IMR-90 (cell line): ENCODE measurements at regions not wholly inside any gene's neighbourhood (a gene's known extent, or its start where the extent isn't known, plus 50 kb on each side); places are given as distances from the start of the nearest gene placed in this dataset.

Experiments used
- ATAC-seq: fragments of 200-7000 bp; cut with Tn5 transposase; 2 replicates; pipeline ENCODE4 v1.9.1; 2020; ENCODE audit warnings: low read depth, mild to moderate bottlenecking, moderate library complexity
- BruUV-seq: library from RNA; stranded (reverse); fragments of 400-500 nt; replicated peaks from 2 replicates; lab custom pipeline; 2021; lab: Mats Ljungman, UMichigan
- CTCF ChIA-PET: fragments of 300-600 bp; formaldehyde crosslinking; extraction: SDS; loops from one replicate; lab custom pipeline; 2021; ENCODE audit warnings: antibody characterized with exemption; lab: Yijun Ruan, JAX
- POLR2A ChIA-PET: fragments of 300-600 bp; sonication (Branson Sonifier 250); formaldehyde crosslinking; loops from one replicate; lab custom pipeline; 2022; ENCODE audit warnings: antibody characterized with exemption; ENCODE audit not compliant: unreplicated experiment; lab: Charles Lee
- DNase-seq: peaks from one replicate; pipeline ENCODE4 v3.0.0; 2013
- H2AFZ ChIP-seq: replicated peaks from 2 replicates; pipeline ENCODE3; 2013; ENCODE audit warnings: low read length, mild to moderate bottlenecking; ENCODE audit not compliant: poor library complexity
- H2AK5ac ChIP-seq: 2 replicates; pipeline ENCODE4 v1.6.1; 2013; ENCODE audit warnings: low read depth, low read length, inconsistent platforms
- H2AK9ac ChIP-seq: replicated peaks from 2 replicates; pipeline ENCODE3; 2013; ENCODE audit warnings: mild to moderate bottlenecking, low read depth, low read length, moderate library complexity; ENCODE audit not compliant: poor library complexity
- H2BK120ac ChIP-seq: 2 replicates; pipeline ENCODE4 v1.6.1; 2013; ENCODE audit warnings: low read depth, low read length, inconsistent platforms
- H2BK15ac ChIP-seq: 3 replicates; pipeline ENCODE4 v1.6.1; 2013; ENCODE audit warnings: low read depth, low read length, inconsistent platforms
- H2BK20ac ChIP-seq: 2 replicates; pipeline ENCODE4 v1.6.1; 2013; ENCODE audit warnings: low read depth, mild to moderate bottlenecking, inconsistent platforms, low read length, moderate library complexity
- H2BK5ac ChIP-seq: 2 replicates; pipeline ENCODE4 v1.6.1; 2013; ENCODE audit warnings: mild to moderate bottlenecking, low read depth, low read length, inconsistent platforms; ENCODE audit not compliant: poor library complexity, severe bottlenecking
- H3K14ac ChIP-seq: replicated peaks from 2 replicates; pipeline ENCODE4 v1.6.1; 2013; ENCODE audit warnings: low read depth, low read length, inconsistent platforms
- H3K18ac ChIP-seq: 2 replicates; pipeline ENCODE4 v1.6.1; 2013; ENCODE audit warnings: low read depth, low read length, control low read depth
- H3K23ac ChIP-seq: 2 replicates; pipeline ENCODE4 v1.6.1; 2013; ENCODE audit warnings: low read depth, low read length, inconsistent platforms
- H3K27ac ChIP-seq: 2 replicates; pipeline ENCODE4 v1.5.1; 2013; ENCODE audit warnings: mild to moderate bottlenecking, control low read depth, low read length; ENCODE audit not compliant: insufficient read depth
- H3K27me3 ChIP-seq: 2 replicates; pipeline ENCODE4 v1.6.1; 2013; ENCODE audit warnings: low read length; ENCODE audit not compliant: control insufficient read depth, insufficient read depth
- H3K36me3 ChIP-seq: 2 replicates; pipeline ENCODE4 v1.6.1; 2013; ENCODE audit warnings: low read length, mixed read lengths; ENCODE audit not compliant: control insufficient read depth, insufficient read depth
- H3K4ac ChIP-seq: 2 replicates; pipeline ENCODE4 v1.6.1; 2013; ENCODE audit warnings: low read depth, low read length, inconsistent platforms
- H3K4me1 ChIP-seq: 2 replicates; pipeline ENCODE4 v1.6.1; 2013; ENCODE audit warnings: low read length, mixed read lengths; ENCODE audit not compliant: control insufficient read depth, insufficient read depth
- H3K4me2 ChIP-seq: 2 replicates; pipeline ENCODE4 v1.6.1; 2013; ENCODE audit warnings: low read depth, mild to moderate bottlenecking, control low read depth, low read length, moderate library complexity
- H3K4me3 ChIP-seq: 2 replicates; pipeline ENCODE4 v1.5.1; 2013; ENCODE audit warnings: low read depth, mild to moderate bottlenecking, control low read depth, low read length, moderate library complexity; ENCODE audit not compliant: insufficient read depth
- H3K56ac ChIP-seq: 2 replicates; pipeline ENCODE4 v1.6.1; 2013; ENCODE audit warnings: low read length, inconsistent platforms; ENCODE audit not compliant: insufficient read depth; ENCODE audit errors: extremely low read depth
- H3K79me1 ChIP-seq, 2 experiments: 2 replicates each; pipeline ENCODE4 v1.6.1; 2013; ENCODE audit warnings: low read length in 2 of 2, inconsistent platforms in 1 of 2, low read depth in 1 of 2
- H3K9ac ChIP-seq: 2 replicates; pipeline ENCODE4 v1.6.1; 2013; ENCODE audit warnings: low read depth, low read length, control low read depth
- H3K9me1 ChIP-seq: 2 replicates; pipeline ENCODE4 v1.6.1; 2013; ENCODE audit warnings: low read length, inconsistent platforms; ENCODE audit not compliant: insufficient read depth
- H3K9me3 ChIP-seq: 2 replicates; pipeline ENCODE4 v1.6.1; 2013; ENCODE audit warnings: low read length; ENCODE audit not compliant: control insufficient read depth, insufficient read depth
- H4K20me1 ChIP-seq: 2 replicates; pipeline ENCODE4 v1.6.1; 2013; ENCODE audit warnings: low read length, inconsistent platforms; ENCODE audit not compliant: insufficient read depth
- H4K5ac ChIP-seq: 2 replicates; pipeline ENCODE4 v1.6.1; 2013; ENCODE audit warnings: mild to moderate bottlenecking, low read depth, low read length, control low read depth
- H4K8ac ChIP-seq, 2 experiments: 2 replicates each; pipeline ENCODE4 v1.6.1; 2013; ENCODE audit warnings: low read depth in 2 of 2, low read length in 2 of 2, control low read depth in 1 of 2, inconsistent platforms in 1 of 2
- H4K91ac ChIP-seq: 2 replicates; pipeline ENCODE4 v1.6.1; 2013; ENCODE audit warnings: low read depth, low read length, inconsistent platforms; ENCODE audit not compliant: insufficient read depth
- WGBS, 2 experiments: methylation state at CpG; one replicate each; pipeline versions ENCODE4 v1.1.5 to v1.1.7; 2013; ENCODE audit warnings: missing lambda C conversion rate in 2 of 2; ENCODE audit not compliant: insufficient read length in 1 of 2; ENCODE audit errors: extremely low coverage in 2 of 2; 5-methylcytosine and 5-hydroxymethylcytosine counted together
- dilution Hi-C: fragments of 300-500 bp; cut with HindIII; formaldehyde crosslinking; loops from one replicate; pipeline ENCODE4 v1.14.3; 2018; ENCODE audit warnings: low sequenced_read_pairs; ENCODE audit not compliant: unreplicated experiment
- in situ Hi-C: fragments of 300-500 bp; cut with MboI; formaldehyde crosslinking; loops from 3 replicates; pipeline ENCODE4 v1.14.3; 2019; ENCODE audit warnings: low sequenced_read_pairs, inconsistent platforms, mixed read lengths
- intact Hi-C: fragments of 100-400 bp; cut with micrococcal nuclease; formaldehyde crosslinking; loops from 2 replicates; pipeline ENCODE4 v1.10.0; 2022
- TF ChIP-seq, protein P1 (sequence below): fragments of 150-350 bp; IDR thresholded peaks from 2 replicates; pipeline ENCODE4 v1.6.1; 2016; ENCODE audit warnings: low read depth, mild to moderate bottlenecking, low read length, moderate library complexity, borderline replicate concordance

DNA sequence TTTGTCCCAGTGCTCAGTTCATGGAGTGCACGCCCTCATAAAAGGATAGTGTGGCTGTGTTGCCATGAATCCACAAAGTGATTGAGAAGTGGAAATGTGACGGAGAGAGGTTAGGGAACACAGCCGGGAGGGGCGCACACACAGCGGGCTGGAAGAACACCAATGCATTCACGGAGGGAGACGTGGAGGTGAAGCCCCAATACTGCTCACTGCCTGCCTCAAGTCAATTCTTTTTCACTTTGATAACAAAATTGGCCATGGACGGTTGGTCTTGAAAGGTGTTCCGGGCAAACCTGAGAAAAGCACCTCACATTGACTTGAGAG lies 424.1 kb downstream of the MED10 start:
- no peak overlapping the region for H4K8ac ChIP-seq
- intact Hi-C loops = no loop called here
- H2AK5ac ChIP-seq = no peak overlapping the region
- H3K14ac ChIP-seq = no peak overlapping the region
- DNase-seq (no peak), ATAC-seq (no peak)
- H2BK20ac ChIP-seq = no peak overlapping the region
- H2BK5ac ChIP-seq = no peak overlapping the region
- ChIA-PET POLR2A (no interaction called here), CTCF (no interaction called here)
- H4K5ac ChIP-seq = no peak overlapping the region
- H3K36me3 ChIP-seq = no peaks in the 10 kb centered on the region
- H3K27me3 ChIP-seq = no peaks in the 10 kb centered on the region
- H3K4me3 ChIP-seq = no peak overlapping the region
- no peaks in the 10 kb centered on the region for H3K4me1 ChIP-seq
- H3K23ac ChIP-seq = no peak overlapping the region
- no peak overlapping the region for H3K27ac ChIP-seq
- no peak overlapping the region for H2AFZ ChIP-seq
- no peak overlapping the region for H3K9ac ChIP-seq
- H2AK9ac ChIP-seq = no peak overlapping the region
- no peak overlapping the region for H3K4me2 ChIP-seq
- no peak overlapping the region for H2BK15ac ChIP-seq
- H4K91ac ChIP-seq = no peak overlapping the region
- no peak overlapping the region for H3K18ac ChIP-seq
- no TSS peak for BruUV-seq
- WGBS, 2 experiments = 72% methylated on average over 4 of the region's 9 CpGs; no CpG with 5 or more reads in 1 of the 2 experiments
- no peak overlapping the region for H3K4ac ChIP-seq
- TF ChIP-seq, protein P1, sequence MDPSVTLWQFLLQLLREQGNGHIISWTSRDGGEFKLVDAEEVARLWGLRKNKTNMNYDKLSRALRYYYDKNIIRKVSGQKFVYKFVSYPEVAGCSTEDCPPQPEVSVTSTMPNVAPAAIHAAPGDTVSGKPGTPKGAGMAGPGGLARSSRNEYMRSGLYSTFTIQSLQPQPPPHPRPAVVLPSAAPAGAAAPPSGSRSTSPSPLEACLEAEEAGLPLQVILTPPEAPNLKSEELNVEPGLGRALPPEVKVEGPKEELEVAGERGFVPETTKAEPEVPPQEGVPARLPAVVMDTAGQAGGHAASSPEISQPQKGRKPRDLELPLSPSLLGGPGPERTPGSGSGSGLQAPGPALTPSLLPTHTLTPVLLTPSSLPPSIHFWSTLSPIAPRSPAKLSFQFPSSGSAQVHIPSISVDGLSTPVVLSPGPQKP = no peak
- no peaks in the 10 kb centered on the region for H4K20me1 ChIP-seq
- no peak overlapping the region for H2BK120ac ChIP-seq
- H3K9me3 ChIP-seq = peaks cover 29% of the 10 kb centered on the region
- in situ Hi-C loops = no loop called here
- no peak overlapping the region for H3K56ac ChIP-seq
- dilution Hi-C loops = no loop called here
- no peaks in the 10 kb centered on the region for H3K79me1 ChIP-seq
- H3K9me1 ChIP-seq = no peaks in the 10 kb centered on the region
